Body of pancreas (tissue), 4 donors: ENCODE measurements at regions not wholly inside any gene's neighbourhood (a gene's known extent, or its start where the extent isn't known, plus 50 kb on each side); places are given as distances from the start of the nearest gene placed in this dataset.

Experiments used
- POLR2A ChIP-seq, 3 donors: fragments of 450-650 bp; IDR thresholded peaks; one replicate each; pipeline ENCODE4 v1.6.1; 2016; ENCODE audit warnings: antibody characterized with exemption in 3 of 3, mild to moderate bottlenecking in 2 of 3
- TF ChIP-seq, protein P1 (sequence below), 7 experiments: fragments of 450-650 bp in 4 of 7; fragments of 200-600 bp in 3 of 7; sonication (generic) in 3 of 7; IDR thresholded peaks; one replicate each; pipeline ENCODE4 v1.5.1; 2016 to 2019; ENCODE audit warnings: antibody characterized with exemption in 7 of 7

DNA sequence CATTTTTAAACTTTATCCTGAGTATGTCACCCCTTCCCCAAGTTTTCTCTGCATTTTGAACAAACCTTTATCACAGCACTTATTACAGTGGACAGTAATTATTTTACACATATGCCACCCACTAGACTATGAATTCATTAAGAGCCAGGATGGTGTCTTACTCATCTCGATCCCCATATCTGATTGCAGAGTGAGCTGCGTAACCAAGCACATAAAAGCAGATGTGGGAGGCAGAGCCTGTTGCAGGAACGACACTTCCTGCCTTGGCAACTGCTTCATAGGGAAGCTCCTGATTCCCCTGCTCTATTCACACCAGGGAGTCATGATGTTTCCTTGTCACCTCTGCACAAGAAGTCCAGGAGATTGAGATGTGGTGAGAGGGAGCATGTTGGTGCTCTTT is 91.1 kb downstream of the MINAR1 start:
- TF ChIP-seq, protein P1, sequence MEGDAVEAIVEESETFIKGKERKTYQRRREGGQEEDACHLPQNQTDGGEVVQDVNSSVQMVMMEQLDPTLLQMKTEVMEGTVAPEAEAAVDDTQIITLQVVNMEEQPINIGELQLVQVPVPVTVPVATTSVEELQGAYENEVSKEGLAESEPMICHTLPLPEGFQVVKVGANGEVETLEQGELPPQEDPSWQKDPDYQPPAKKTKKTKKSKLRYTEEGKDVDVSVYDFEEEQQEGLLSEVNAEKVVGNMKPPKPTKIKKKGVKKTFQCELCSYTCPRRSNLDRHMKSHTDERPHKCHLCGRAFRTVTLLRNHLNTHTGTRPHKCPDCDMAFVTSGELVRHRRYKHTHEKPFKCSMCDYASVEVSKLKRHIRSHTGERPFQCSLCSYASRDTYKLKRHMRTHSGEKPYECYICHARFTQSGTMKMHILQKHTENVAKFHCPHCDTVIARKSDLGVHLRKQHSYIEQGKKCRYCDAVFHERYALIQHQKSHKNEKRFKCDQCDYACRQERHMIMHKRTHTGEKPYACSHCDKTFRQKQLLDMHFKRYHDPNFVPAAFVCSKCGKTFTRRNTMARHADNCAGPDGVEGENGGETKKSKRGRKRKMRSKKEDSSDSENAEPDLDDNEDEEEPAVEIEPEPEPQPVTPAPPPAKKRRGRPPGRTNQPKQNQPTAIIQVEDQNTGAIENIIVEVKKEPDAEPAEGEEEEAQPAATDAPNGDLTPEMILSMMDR (IDR thresholded peaks at IDR 0.05) = no peak
- TF ChIP-seq POLR2A (IDR thresholded peaks at IDR 0.05) = no peak
